Glomerular visceral epithelial cell (primary cell): ENCODE measurements at regions not wholly inside any gene's neighbourhood (a gene's known extent, or its start where the extent isn't known, plus 50 kb on each side); places are given as distances from the start of the nearest gene placed in this dataset.

Experiments used
- DNase-seq: peaks from one replicate; pipeline ENCODE4 v3.0.0-alpha.2; 2016; ENCODE audit errors: extremely low spot score

DNA sequence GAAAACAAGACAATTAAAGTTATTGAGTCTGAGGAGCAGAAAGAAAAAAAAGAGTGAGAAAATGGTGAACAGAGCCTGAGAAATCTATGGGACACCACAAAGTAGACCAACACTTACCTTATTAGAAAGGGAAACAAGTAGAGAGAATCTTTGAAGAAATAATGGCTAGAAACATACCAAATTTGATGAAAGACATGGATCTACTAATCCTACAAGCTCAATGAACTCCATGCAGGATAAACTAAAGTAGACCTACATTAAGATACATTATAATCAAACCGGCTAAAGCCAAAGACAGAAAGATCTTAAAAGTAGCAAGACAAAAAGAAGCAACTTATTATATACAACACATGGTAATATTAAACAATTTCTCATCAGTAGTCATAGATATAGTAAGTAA lies 782.3 kb upstream of the GHITM start:
- no peak for DNase-seq

DNA sequence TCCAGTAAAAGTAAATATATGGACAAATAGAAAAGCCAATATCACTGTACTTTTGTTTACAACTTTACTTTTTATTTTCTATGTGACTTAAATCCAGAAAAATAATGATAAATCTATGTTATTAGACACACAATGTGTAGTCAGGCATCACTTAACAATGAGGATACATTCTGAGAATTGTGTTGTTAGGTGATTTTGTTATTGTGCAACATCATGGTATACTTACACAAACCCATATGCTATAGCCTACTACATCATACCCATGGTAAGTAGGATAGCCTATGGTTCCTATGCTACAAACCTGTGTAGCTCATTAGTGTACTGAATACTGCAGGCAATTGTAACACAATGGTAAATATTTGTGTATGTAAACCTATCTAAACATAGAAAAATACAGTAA lies 781.7 kb upstream of the GHITM start:
- DNase-seq: no peak

DNA sequence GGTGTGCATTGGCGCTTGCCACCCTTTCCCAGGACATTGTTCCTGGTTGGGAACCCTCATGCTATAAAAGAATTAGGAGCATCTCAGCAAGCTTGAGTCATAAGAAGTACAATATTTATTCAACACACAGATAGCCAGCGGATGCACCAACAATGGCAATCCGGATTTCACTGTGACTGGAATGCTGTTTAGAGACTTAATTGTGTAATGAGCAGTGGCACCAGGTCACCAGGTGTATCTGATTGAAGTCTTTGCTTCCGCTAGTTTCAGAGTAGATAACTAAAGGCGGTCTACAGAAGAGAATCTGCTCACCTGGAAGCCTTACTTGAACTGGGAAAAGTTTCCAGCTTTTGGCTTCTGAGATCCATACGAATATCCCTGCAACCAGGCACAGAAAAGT lies 772.3 kb upstream of the GHITM start:
- no peak for DNase-seq

DNA sequence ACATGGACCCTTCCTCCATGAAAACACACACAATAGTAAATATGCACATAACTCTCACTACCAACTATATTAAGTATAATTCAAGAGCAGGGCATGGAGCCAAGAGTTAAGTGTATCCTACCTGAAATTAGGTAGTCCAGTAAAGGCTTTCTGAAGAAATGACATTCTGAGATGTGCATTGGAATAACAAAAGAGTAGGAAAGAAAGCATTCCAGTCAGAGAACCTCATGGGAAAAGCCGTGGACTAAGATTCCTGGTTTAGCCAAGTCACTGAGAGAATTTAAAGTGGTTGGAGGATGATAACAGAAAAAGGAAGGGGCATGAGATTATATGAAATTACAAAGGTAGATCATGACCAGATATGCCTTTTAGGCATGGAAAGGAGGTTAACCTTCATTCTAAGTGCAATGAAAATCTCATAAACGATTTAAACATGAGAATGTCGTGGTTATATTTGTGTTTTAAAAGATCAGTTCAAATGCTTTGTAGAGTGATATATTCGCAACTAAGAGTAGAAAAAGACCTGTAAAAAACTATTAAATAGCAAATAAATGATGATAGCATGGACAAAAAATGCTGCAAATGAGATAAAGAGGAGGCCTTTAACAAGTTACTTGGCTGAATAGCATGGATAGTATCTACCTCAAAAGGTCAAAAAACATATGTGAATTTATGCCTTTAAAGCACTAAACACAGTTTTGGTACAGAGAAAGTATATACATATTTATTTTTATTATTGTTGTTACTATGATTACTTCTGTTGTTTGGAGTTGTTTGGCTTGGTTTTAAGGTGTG lies 767.4 kb upstream of the GHITM start:
- DNase-seq: no peak

DNA sequence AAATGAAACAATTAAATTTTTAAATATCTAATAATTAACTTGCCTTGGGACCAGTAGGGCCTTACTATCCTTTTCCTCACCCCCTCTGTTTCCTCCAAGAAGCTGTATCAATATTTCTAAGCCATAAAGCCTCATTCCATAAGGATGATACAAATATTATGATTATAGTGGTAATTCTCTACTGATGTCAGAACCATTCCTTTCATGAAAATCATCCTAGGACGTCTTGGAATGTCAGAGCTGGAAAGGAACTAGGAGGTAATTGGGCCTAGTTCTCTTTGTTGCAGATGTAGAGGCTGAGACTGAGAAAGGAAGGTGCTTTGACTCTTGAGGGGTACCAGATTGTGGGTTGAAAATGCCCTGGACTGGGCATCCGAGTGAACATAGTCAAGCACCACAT lies 766.7 kb upstream of the GHITM start:
- DNase-seq: no peak

DNA sequence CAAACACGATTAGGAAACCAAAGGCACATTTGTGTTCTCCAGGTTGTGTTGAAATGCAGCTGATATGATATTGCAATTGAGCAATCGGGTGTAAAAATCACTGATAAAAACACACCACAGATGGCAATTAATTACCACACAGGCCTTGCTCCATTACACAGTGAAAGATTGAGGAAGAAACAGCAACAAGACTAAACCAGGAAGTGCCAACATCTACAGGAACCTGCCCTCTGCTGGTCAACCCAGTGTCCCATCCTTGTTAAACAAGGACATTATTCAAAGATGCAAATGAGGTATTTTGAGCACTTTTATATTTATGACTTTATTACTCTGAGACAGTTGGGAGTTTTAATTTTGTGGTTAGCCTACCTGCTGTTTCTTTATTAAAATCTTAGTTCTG lies 765.6 kb upstream of the GHITM start:
- DNase-seq: no peak

DNA sequence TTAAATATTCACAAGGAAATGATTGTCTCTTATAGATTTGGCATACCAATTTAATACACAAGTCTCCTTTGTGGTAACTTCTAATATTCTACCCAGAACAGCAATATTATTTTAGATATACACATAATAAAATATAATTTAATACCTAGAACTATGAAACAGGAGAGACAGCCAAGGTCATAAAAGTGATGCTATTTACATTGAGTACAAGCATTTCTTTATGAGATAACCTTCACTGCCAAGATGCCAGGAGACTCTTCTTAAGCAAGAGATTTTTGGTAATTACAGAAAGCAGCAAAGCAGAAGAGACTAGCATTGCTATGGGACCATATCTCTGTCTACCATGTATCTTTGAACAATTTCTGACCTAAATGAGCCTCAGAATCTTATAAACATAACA lies 764.6 kb upstream of the GHITM start:
- DNase-seq: no peak

DNA sequence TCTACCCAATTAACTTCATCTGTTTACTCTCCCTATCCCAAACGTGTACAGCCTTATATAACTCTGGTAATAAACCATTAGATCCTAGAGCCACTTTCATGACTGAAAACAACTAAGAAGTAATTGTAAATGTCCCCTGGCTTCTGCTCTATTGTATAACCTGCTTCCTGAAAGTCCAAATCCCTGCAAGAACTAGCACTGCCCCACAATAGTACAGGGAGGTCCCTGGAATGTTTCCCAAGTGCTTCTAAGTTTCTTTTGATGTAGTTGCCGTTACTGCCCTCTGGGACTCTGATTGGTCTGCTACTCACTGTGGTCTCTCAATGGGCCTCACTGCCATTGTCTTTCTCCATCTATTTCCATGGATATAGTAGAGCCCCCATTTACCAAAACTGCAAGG lies 764.0 kb upstream of the GHITM start:
- no peak for DNase-seq

DNA sequence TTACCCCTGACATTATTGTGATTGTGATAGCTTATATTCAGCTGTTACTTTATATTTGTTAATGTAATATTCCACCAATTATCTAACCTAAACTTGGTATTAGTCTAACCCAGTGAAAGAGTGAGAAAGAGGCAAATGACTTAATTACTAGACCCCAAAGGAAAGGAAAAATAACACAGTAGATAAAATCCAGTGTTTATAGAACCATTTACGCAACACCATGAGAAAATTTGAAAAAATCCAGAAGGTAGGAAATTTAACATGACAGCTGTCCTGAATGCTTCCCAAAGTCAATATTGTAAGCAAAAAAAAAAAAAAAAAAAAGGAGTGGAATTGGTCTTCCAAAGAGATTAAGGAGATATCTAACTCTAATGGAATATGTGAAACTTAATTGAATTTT lies 741.5 kb upstream of the GHITM start:
- DNase-seq: no peak

DNA sequence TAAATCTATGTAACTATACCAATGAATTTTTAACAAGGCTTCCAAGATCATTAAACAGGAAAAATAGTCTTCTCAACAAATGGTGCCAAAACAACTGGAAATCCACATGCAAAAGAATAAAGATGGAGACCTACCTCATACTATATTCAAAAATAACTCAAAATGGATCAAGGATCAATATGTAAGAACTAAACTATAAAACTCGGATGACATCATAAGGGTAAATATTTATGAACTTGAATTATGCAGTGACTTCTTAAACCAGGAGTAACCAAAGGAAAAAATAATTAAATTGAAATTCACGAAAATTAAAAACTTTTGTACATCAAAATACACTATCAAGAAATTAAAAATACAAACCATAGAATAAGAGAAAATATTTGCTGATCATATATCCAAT lies 728.7 kb upstream of the GHITM start:
- no peak for DNase-seq

DNA sequence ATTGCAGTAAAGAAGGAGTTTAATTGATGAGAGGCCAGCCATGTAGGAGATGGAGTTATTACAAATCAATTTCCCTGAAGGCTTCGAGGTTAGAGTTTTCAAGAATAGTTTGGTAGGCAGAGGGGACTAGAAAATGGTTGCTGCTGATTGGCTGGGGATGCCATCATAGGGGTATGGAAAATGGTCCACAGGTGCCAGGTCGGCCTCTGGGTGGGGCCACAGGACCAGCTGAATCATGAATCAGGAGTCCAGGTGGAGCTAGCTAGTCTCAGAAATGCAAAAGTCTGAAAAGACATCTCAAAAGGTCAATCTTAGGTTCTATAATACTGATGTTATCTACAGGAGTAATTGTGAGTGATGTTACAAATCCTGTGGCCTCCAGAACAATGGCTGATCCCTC lies 714.0 kb upstream of the GHITM start:
- no peak for DNase-seq

DNA sequence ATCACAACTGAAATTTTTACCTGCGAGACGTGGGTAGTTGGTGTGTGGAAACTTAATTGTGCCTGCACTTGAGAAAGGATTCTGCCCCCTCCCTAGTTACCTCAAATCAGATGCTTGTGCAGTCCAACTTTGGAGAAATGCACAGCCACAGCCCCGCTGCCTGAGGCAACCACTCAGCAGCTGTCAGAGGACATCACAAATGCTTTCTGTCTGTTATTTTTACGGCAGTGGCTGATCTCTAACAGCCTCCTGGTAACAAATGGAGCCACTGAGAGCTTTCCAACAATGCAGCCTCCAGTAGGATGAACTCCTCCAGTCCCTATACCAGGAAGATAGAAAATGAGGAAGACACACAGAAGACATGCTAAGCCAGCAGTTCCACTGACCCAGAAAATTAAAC lies 712.2 kb upstream of the GHITM start:
- no peak for DNase-seq

DNA sequence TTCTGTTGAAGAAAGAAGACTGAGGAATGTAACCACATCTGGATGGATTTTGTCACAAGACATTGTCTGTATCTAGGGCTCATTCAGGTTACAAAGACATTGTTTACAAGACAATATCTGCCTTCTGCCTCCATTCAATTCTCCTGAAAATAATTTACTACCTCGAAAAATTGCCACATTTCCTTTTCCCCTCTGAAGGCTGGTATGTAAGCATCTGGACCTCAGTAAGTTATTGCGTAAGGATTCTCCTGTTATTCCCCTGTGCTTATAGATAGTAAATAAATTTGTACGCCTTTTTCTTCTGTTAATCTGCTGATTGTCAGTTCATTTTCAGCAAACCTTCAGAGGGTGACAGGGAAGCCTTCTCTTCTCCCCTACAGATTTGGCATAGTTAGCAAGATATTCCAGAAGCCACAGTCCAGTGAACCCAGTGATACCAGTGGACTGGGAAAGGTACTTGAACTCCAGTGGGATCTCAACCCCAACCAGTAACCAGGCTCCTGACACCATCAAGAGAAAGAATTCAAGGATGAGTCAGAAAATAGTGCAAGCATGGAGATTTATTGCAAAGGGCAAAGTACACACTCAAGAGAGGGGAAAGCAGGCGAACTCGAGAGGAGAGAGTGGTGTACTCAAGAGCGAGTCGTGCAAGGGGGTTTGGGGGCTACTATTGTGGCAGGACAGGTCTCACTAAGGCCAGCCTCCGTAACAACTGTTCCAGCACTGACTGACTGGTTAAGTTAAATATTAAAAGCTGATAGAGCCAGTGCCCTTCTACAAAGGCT lies 706.9 kb upstream of the GHITM start:
- DNase-seq: no peak

DNA sequence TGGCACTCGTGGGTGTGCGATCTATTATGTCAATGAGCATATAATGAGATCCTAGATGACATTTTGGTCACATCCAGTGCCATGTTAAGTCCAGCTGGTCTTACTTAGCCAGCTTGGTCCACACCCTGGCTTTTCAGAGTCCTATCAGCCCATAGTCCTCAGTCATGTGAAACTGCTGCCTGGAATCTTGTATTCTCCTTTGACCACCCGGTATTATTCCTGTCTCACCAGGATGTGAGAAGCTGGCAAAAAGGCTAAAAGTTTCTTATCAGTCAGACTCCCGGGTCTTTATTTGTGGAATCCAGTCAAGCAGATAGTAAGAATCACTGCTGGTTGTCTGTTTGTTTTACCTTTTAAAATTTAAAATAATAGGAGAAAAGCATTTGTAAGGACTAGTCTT lies 705.6 kb upstream of the GHITM start:
- no peak for DNase-seq

DNA sequence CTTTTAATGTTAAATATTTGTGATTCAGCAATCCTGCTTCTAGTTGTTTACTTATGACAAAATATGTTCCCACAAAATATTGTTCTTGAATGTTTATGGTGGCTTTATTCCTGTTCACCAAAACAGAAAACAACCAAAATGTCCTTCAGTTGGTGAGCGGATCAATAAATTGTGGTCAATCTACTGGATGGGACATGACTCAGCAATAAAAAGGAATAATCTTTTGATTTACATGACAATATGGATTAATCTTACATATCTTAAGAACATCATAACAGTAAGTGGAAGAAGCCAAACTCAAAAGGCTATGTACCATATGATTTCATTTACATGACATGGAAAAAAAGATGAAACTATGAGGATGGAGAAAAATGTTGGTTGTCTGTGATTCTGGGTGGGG lies 691.3 kb upstream of the GHITM start:
- DNase-seq: no peak

DNA sequence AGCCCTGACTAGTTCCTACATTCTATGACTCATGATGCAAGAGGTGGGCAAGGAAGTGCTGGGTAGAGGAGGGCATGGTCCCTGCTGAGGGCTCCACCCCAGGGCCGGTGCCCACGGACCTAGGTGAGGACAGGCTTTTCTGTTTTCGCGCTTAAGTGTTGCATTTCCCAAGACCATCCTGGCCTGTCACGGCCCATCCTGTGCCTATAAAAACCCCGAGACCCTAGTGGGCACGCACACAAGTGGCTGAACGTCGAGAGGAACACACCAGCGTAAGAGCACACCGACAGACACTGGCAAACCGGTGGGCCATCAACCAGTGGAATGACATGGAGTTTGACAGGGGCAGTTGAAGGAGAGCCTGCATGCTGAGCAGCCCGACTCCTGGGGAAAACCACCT lies 680.7 kb upstream of the GHITM start:
- DNase-seq: no peak

DNA sequence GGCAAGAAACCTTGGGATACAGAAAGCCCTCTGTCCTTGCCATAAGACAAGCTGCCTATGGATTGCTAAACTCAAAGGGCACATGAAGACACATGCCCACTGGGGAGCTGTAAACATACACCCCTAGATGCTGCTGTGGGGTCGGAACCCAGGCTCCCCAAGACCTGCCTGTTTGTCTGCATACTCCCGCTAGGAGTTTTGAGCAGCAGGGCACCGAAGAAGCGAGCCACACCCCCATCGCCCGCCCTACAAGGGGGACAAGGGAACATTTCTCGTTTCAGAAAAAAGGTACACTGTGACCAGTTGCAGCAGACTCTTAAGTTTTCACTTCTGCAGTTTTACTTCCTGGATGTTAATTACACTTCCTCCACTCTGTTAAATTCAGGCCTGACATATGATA lies 680.2 kb upstream of the GHITM start:
- no peak for DNase-seq

DNA sequence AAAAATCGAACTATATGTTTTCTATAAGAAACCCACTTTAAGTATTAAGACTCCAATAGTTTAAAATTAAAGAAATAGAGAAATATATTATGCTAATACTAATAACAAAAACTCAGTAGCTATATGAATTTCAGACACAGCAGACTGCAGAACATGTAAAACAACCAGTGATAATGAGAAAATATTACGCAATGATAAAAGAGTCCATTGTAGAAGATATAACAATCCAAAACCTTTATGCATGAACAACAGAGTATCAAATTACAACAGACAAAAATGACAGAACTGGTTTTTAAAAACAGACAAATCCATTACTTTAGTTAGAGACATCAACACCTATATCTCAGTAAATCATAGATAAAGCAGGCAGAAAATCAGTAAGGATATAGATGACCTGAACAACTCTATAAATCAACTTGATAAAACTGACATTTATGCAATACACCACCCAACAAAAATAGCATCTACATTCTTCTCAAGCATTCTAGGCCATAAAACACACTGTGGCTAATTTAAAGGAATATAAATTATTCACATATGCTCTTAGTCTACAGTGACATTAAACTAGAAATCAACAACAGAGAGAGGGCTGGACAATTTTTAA lies 669.5 kb upstream of the GHITM start:
- DNase-seq: no peak

DNA sequence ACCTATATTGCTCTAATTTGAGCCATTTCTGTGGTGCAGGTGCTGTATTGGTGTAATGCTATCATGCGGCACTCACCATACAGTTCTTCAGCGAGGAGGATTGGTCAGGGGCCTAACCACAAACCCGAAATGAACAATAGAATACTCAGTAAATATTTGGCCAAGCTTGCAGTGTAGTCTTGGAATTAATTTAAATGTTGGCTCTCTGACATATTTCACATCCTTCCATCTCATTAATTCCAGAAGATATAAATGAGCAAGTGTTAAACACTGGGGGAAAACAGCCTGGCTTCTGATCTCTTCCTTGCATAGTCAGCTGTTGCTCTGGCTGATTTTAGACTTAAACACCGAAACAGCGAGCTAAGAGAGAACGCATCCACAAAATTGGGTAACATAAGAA lies 663.1 kb upstream of the GHITM start:
- no peak for DNase-seq

DNA sequence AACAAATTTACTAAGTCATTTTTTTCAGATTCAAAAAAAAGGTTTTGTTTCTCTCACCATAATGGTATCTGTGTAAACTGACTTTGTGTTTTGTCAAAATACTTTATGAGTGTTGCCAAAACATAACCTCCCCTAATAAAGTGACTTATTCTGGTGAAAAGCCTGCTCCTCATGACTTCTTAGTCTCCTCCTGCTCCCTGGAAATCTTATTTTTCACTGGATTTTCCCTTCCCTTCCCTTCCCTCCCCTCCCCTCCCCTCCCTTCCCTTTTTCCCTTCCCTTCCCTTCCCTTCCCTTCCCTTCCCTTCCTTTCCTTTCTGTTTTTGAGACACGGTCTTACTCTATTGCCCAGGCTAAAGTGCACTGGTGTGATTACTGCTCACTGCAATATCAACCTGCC lies 650.1 kb upstream of the GHITM start:
- DNase-seq: no peak

DNA sequence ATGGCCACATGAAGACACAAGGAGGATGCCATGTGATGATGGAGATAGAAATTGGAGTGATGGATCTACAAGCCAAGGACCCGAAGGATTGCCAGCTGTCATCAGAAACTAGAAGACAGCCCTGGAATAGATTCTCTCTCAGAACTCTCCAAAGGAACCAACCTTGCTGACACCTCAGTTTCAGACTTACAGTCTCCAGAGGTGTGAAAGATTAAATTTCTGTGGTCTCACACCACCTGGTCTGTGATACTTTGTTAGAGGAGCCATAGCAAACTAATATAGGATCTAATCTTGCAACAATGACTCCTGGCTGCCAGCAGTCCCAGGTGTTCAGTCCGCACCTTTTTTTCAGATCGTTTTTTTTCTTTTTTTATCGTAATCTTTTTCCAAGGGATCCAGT lies 647.3 kb upstream of the GHITM start:
- DNase-seq: no peak

DNA sequence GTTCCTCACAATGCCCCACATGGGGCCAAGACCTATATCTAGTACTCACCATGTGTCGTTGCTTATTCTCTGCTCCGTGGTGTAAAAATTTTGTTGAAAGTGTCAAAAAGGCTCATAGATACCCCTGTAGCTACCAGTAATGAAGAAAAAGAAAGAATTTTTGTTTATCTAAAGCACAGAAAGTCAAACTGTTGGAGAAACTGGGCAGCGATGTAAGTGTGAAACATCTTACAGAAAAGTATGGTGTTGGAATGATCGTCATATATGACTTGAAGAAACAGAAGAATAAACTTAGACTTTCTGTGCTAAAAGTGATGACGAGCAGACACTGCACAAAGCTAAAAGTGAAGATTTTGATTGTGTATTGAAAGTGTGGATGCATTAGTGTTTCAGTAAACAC lies 626.6 kb upstream of the GHITM start:
- DNase-seq: no peak

DNA sequence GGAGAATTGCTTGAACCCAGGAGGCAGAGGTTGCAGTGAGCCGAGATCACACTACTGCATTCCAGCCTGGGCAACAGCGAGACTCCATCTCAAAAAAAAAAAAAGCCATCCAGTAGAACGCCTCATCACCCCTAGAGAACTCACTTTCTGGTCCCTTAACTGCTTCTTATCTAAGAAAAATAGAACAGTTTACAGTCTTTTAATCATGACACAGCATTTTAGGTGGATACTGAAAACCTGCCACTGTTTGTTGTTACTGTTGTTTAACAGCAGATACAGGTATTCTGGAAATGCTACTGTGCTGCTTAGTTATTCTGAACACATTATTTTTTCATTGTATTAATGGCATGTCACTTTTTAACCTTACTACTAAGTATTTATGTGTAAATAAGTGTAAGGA lies 624.3 kb upstream of the GHITM start:
- DNase-seq: no peak
